GM13977 (cell line): ENCODE measurements at regions not wholly inside any gene's neighbourhood (a gene's known extent, or its start where the extent isn't known, plus 50 kb on each side); places are given as distances from the start of the nearest gene placed in this dataset.

Experiments used
- DNase-seq: peaks from one replicate; pipeline ENCODE4 v3.0.0; 2012; ENCODE audit warnings: low spot score
- CTCF ChIP-seq: IDR thresholded peaks from 2 replicates; pipeline ENCODE4 v1.5.1; 2012; ENCODE audit warnings: mild to moderate bottlenecking, control low read depth; ENCODE audit not compliant: insufficient read depth; ENCODE audit errors: extremely low read depth, missing control alignments
- in situ Hi-C: fragments of 300-500 bp; cut with MboI; formaldehyde crosslinking; loops from one replicate; pipeline ENCODE4 v1.12.0; 2022; ENCODE audit warnings: low sequenced_read_pairs, low pct_unique_long_range_greater_than_20kb, mixed read lengths, inconsistent platforms; ENCODE audit not compliant: unreplicated experiment

GRCh38 chr4:108355186-108355901 is 186.6 kb upstream of the LEF1 start:
- TF ChIP-seq CTCF = no peak
- DNase-seq = no peak
- in situ Hi-C loops = no loop called here

GRCh38 chr4:108352664-108353308 is 184.1 kb upstream of the LEF1 start:
- DNase-seq = no peak
- no peak for TF ChIP-seq CTCF

GRCh38 chr4:108351791-108352190 is 183.1 kb upstream of the LEF1 start:
- in situ Hi-C loops = no loop called here
- no peak for TF ChIP-seq CTCF
- DNase-seq = no peak

More at GRCh38 chr4:108352664-108353308, 184.1 kb upstream of the LEF1 start:
- in situ Hi-C loops = no loop called here

GRCh38 chr4:108350332-108350731 is 181.6 kb upstream of the LEF1 start:
- TF ChIP-seq CTCF = no peak
- in situ Hi-C loops = no loop called here
- DNase-seq = no peak

GRCh38 chr4:108346818-108347210 is 178.1 kb upstream of the LEF1 start:
- DNase-seq = no peak
- TF ChIP-seq CTCF = no peak
- in situ Hi-C loops = no loop called here

GRCh38 chr4:108345862-108346817 is 177.4 kb upstream of the LEF1 start:
- DNase-seq = no peak
- TF ChIP-seq CTCF = no peak
- in situ Hi-C loops = no loop called here
